ENCODE measurements at regions not wholly inside any gene's neighbourhood (a gene's known extent, or its start where the extent isn't known, plus 50 kb on each side); places are given as distances from the start of the nearest gene placed in this dataset.

DNA sequence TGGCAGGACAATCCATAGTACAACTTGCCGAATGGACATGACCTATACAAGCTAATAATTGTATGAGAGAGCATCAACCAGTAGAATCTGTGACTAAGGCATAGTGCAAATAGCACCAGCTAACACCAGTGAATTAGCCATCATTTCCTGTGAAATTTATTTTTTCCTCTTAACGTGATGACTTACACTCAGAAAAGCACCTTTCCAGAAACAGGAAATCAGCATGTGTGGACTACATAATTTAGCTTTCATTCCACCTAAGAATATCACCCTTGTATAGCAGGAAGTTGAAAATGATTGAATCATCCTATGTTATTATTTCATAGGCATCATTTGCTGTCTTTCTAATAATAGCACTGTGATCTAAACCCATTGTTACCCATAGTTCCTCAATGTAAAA lies 1393.4 kb upstream of the PCDH7 start:
- TF ChIP-seq, protein P1, sequence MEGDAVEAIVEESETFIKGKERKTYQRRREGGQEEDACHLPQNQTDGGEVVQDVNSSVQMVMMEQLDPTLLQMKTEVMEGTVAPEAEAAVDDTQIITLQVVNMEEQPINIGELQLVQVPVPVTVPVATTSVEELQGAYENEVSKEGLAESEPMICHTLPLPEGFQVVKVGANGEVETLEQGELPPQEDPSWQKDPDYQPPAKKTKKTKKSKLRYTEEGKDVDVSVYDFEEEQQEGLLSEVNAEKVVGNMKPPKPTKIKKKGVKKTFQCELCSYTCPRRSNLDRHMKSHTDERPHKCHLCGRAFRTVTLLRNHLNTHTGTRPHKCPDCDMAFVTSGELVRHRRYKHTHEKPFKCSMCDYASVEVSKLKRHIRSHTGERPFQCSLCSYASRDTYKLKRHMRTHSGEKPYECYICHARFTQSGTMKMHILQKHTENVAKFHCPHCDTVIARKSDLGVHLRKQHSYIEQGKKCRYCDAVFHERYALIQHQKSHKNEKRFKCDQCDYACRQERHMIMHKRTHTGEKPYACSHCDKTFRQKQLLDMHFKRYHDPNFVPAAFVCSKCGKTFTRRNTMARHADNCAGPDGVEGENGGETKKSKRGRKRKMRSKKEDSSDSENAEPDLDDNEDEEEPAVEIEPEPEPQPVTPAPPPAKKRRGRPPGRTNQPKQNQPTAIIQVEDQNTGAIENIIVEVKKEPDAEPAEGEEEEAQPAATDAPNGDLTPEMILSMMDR (IDR thresholded peaks at IDR 0.05): no peak
- TF ChIP-seq POLR2A (IDR thresholded peaks at IDR 0.05): no peak

All from body of pancreas (tissue), 4 donors.